Endothelial cell of umbilical vein (primary cell): ENCODE measurements at regions not wholly inside any gene's neighbourhood (a gene's known extent, or its start where the extent isn't known, plus 50 kb on each side); places are given as distances from the start of the nearest gene placed in this dataset.

Experiments used
- BruUV-seq: library from RNA; stranded (reverse); fragments of 400-500 nt; replicated peaks from 2 replicates; lab custom pipeline; 2021; lab: Mats Ljungman, UMichigan
- CTCF ChIA-PET: fragments of 300-600, 350-600 bp; sonication (Branson Sonifier 250); formaldehyde crosslinking; loops from one replicate; lab custom pipeline; 2021; ENCODE audit warnings: antibody characterized with exemption, inconsistent platforms; lab: Charles Lee
- POLR2A ChIA-PET: fragments of 300-600, 350-600 bp; sonication (Branson Sonifier 250); formaldehyde crosslinking; loops from one replicate; lab custom pipeline; 2021; ENCODE audit warnings: antibody characterized with exemption, inconsistent platforms; lab: Charles Lee
- DNase-seq: peaks from one replicate; pipeline ENCODE4 v3.0.0-alpha.2; 2011; ENCODE audit warnings: low read depth, low spot score
- FAIRE-seq: peaks from 2 replicates; lab custom pipeline; 2011; peaks lifted over from hg19 to GRCh38; lab: Jason Lieb, UNC
- H2AFZ ChIP-seq: 2 replicates; pipeline ENCODE4 v1.6.0; 2012; ENCODE audit warnings: low read depth, low read length, control low read depth, inconsistent platforms
- H3K27ac ChIP-seq: 2 replicates; pipeline ENCODE4 v1.5.1; 2011; ENCODE audit warnings: low read depth, mild to moderate bottlenecking, control low read depth, low read length, moderate library complexity; ENCODE audit not compliant: insufficient read depth
- H3K27me3 ChIP-seq, 2 experiments: 2 replicates each; pipeline versions ENCODE4 v1.6.0 to v1.6.1; 2011; ENCODE audit warnings: low read length in 2 of 2, mixed read lengths in 1 of 2; ENCODE audit not compliant: control insufficient read depth in 2 of 2, insufficient read depth in 2 of 2
- H3K36me3 ChIP-seq, 2 experiments: 2 replicates in 1 of 2; 3 replicates in 1 of 2; pipeline ENCODE4 v1.5.1; 2011; ENCODE audit warnings: low read length in 2 of 2, mild to moderate bottlenecking in 1 of 2, moderate library complexity in 1 of 2; ENCODE audit not compliant: control insufficient read depth in 2 of 2, insufficient read depth in 2 of 2; ENCODE audit errors: extremely low read depth in 1 of 2
- H3K4me1 ChIP-seq: 3 replicates; pipeline ENCODE4 v1.5.1; 2011; ENCODE audit warnings: mild to moderate bottlenecking, low read length; ENCODE audit not compliant: control insufficient read depth, insufficient read depth; ENCODE audit errors: extremely low read depth
- H3K4me2 ChIP-seq: 2 replicates; pipeline ENCODE4 v1.6.1; 2011; ENCODE audit warnings: low read length, control low read depth, mixed read lengths; ENCODE audit not compliant: insufficient read depth
- H3K4me3 ChIP-seq, 3 experiments: fragments of 200-600 bp in 1 of 3; sonication (generic), shearing (Covaris generic) in 1 of 3; replicated peaks in 1 of 3; 2 replicates each; pipeline ENCODE4 v1.5.1; 2011 to 2016; ENCODE audit warnings: control low read depth in 3 of 3, low read length in 3 of 3, mild to moderate bottlenecking in 2 of 3, inconsistent platforms in 1 of 3, low read depth in 1 of 3, moderate library complexity in 1 of 3; ENCODE audit not compliant: insufficient read depth in 1 of 3
- H3K79me2 ChIP-seq: 2 replicates; pipeline ENCODE4 v1.6.0; 2012; ENCODE audit warnings: low read length, inconsistent platforms; ENCODE audit not compliant: control insufficient read depth, insufficient read depth
- H3K9ac ChIP-seq: replicated peaks from 2 replicates; pipeline ENCODE3; 2011; ENCODE audit warnings: low read length, control low read depth; ENCODE audit not compliant: insufficient read depth; ENCODE audit errors: extremely low read depth
- H3K9me1 ChIP-seq: replicated peaks from 3 replicates; pipeline ENCODE4 v1.6.0; 2011; ENCODE audit warnings: mild to moderate bottlenecking, low read length; ENCODE audit not compliant: control insufficient read depth, insufficient read depth; ENCODE audit errors: extremely low read depth
- H3K9me3 ChIP-seq: replicated peaks from 2 replicates; pipeline ENCODE4 v1.5.1; 2012; ENCODE audit warnings: low read length, inconsistent platforms; ENCODE audit not compliant: control insufficient read depth, insufficient read depth
- H4K20me1 ChIP-seq: replicated peaks from 2 replicates; pipeline ENCODE3; 2011; ENCODE audit warnings: mild to moderate bottlenecking, low read length; ENCODE audit not compliant: control insufficient read depth, insufficient read depth; ENCODE audit errors: extremely low read depth
- CTCF ChIP-seq, 2 donors: IDR thresholded peaks; 1 replicate in 1 of 2; 2 replicates in 1 of 2; pipeline ENCODE4 v1.5.1; 2011; ENCODE audit warnings: low read length in 2 of 2, mild to moderate bottlenecking in 2 of 2, moderate library complexity in 2 of 2, control low read depth in 1 of 2, inconsistent platforms in 1 of 2, low read depth in 1 of 2; ENCODE audit not compliant: insufficient read depth in 1 of 2; ENCODE audit errors: extremely low read depth in 1 of 2
- EZH2 ChIP-seq: IDR thresholded peaks from 2 replicates; pipeline ENCODE4 v1.6.1; 2012; ENCODE audit warnings: borderline replicate concordance, low read depth, mild to moderate bottlenecking, moderate library complexity, low read length, inconsistent platforms; ENCODE audit not compliant: severe bottlenecking
- FOS ChIP-seq: IDR thresholded peaks from 2 replicates; pipeline ENCODE4 v1.6.1; 2011; ENCODE audit warnings: mild to moderate bottlenecking, low read length, moderate library complexity, borderline replicate concordance; ENCODE audit not compliant: insufficient read depth
- GATA2 ChIP-seq: IDR thresholded peaks from 2 replicates; pipeline ENCODE4 v1.7.0; 2011; ENCODE audit warnings: low read depth, mild to moderate bottlenecking, moderate library complexity, mixed read lengths, low read length; ENCODE audit not compliant: insufficient read length, insufficient read depth
- JUN ChIP-seq: IDR thresholded peaks from 2 replicates; pipeline ENCODE4 v1.6.1; 2011; ENCODE audit warnings: borderline replicate concordance, low read depth; ENCODE audit not compliant: insufficient read length, insufficient read depth
- MAX ChIP-seq: IDR thresholded peaks from 2 replicates; pipeline ENCODE4 v1.6.1; 2011; ENCODE audit not compliant: insufficient read depth, insufficient read length
- MYC ChIP-seq: IDR thresholded peaks from one replicate; pipeline ENCODE4 v1.6.1; 2011; ENCODE audit warnings: mild to moderate bottlenecking, low read depth, low read length
- POLR2A ChIP-seq: IDR thresholded peaks from 2 replicates; pipeline ENCODE4 v1.6.1; 2012; ENCODE audit warnings: low read depth, mild to moderate bottlenecking, control low read depth, low read length
- POLR2AphosphoS5 ChIP-seq: IDR thresholded peaks from 2 replicates; pipeline ENCODE4 v1.6.1; 2012; ENCODE audit warnings: low read depth, mild to moderate bottlenecking, control low read depth, low read length, moderate library complexity; ENCODE audit not compliant: insufficient read depth
- dilution Hi-C: fragments of 300-500 bp; cut with MboI; formaldehyde crosslinking; loops from one replicate; pipeline ENCODE4 v1.15.0; 2019; ENCODE audit warnings: low sequenced_read_pairs; ENCODE audit not compliant: extremely low pct_ligation_motif_present
- intact Hi-C: fragments of 100-400 bp; cut with micrococcal nuclease; formaldehyde crosslinking; loops from one replicate; pipeline ENCODE4 v1.10.0; 2022

GRCh38 chr13:30849611-30850010 is 56.5 kb upstream of the MEDAG start:
- DNase-seq: no peak
- no peak for TF ChIP-seq CTCF (IDR thresholded peaks at IDR 0.05; ENCODE audit: extremely low read depth in 1 of 2, insufficient read depth in 1 of 2, low read depth in 1 of 2, low read length in 2 of 2)
- no peak for TF ChIP-seq MYC
- no peaks in the 10 kb centered on the region for H3K9me3 ChIP-seq
- no TSS peak for BruUV-seq
- no peak overlapping the region for H2AFZ ChIP-seq
- peaks cover 5% of the 10 kb centered on the region for H3K4me1 ChIP-seq
- no peaks in the 10 kb centered on the region for H3K79me2 ChIP-seq
- dilution Hi-C loops (no loop called here), intact Hi-C loops (no loop called here)
- H3K36me3 ChIP-seq: no peaks in the 10 kb centered on the region
- H3K27me3 ChIP-seq: peaks cover 2 to 5% of the 10 kb centered on the region in 2 experiments
- H3K4me2 ChIP-seq: no peak overlapping the region
- H4K20me1 ChIP-seq: no peaks in the 10 kb centered on the region
- CTCF ChIA-PET: interaction anchor here (1.1 kb wide), 1 partner anchor 59 kb away, joined by 3 read pairs; no protein-coding TSS in a partner anchor
- H3K9ac ChIP-seq: no peak overlapping the region
- FAIRE-seq: no peak
- H3K9me1 ChIP-seq: no peaks in the 10 kb centered on the region
- H3K4me3 ChIP-seq: no peak overlapping the region
- H3K27ac ChIP-seq: no peak overlapping the region
- POLR2A ChIA-PET: no interaction called here

- CTCF ChIA-PET: interaction anchor here (1.1 kb wide), 1 partner anchor 58 kb away, joined by 3 read pairs; no protein-coding TSS in a partner anchor
- H3K4me1 ChIP-seq: peaks cover 5% of the 10 kb centered on the region
- POLR2A ChIA-PET: interaction anchor here (0.6 kb wide), 1 partner anchor 20 kb away, joined by 4 read pairs; no protein-coding TSS in a partner anchor
- no peak overlapping the region for H2AFZ ChIP-seq
- no peaks in the 10 kb centered on the region for H3K9me3 ChIP-seq
- H3K36me3 ChIP-seq: no peaks in the 10 kb centered on the region
- intact Hi-C loops (no loop called here), dilution Hi-C loops (no loop called here)
- H3K27me3 ChIP-seq: peaks cover 2 to 5% of the 10 kb centered on the region in 2 experiments
- H3K79me2 ChIP-seq: no peaks in the 10 kb centered on the region
- no peak overlapping the region for H3K4me3 ChIP-seq
- no peak overlapping the region for H3K4me2 ChIP-seq
- BruUV-seq: no TSS peak
- H3K9ac ChIP-seq: no peak overlapping the region
- H3K9me1 ChIP-seq: no peaks in the 10 kb centered on the region
- FAIRE-seq: no peak
- H4K20me1 ChIP-seq: no peaks in the 10 kb centered on the region
- H3K27ac ChIP-seq: no peak overlapping the region
- no peak for DNase-seq
- no peak for TF ChIP-seq MAX
- no peak for TF ChIP-seq GATA2
- TF ChIP-seq POLR2AphosphoS5: no peak
- no peak for TF ChIP-seq POLR2A
- TF ChIP-seq EZH2: no peak
- TF ChIP-seq CTCF (IDR thresholded peaks at IDR 0.05; ENCODE audit: extremely low read depth in 1 of 2, insufficient read depth in 1 of 2, low read depth in 1 of 2, low read length in 2 of 2): no peak
- no peak for TF ChIP-seq JUN
- TF ChIP-seq FOS: no peak
- TF ChIP-seq MYC: no peak
These were observed 55.7 kb upstream of the MEDAG start for GRCh38 chr13:30850204-30850866.
